ENCODE measurements at regions not wholly inside any gene's neighbourhood (a gene's known extent, or its start where the extent isn't known, plus 50 kb on each side); places are given as distances from the start of the nearest gene placed in this dataset.

DNA sequence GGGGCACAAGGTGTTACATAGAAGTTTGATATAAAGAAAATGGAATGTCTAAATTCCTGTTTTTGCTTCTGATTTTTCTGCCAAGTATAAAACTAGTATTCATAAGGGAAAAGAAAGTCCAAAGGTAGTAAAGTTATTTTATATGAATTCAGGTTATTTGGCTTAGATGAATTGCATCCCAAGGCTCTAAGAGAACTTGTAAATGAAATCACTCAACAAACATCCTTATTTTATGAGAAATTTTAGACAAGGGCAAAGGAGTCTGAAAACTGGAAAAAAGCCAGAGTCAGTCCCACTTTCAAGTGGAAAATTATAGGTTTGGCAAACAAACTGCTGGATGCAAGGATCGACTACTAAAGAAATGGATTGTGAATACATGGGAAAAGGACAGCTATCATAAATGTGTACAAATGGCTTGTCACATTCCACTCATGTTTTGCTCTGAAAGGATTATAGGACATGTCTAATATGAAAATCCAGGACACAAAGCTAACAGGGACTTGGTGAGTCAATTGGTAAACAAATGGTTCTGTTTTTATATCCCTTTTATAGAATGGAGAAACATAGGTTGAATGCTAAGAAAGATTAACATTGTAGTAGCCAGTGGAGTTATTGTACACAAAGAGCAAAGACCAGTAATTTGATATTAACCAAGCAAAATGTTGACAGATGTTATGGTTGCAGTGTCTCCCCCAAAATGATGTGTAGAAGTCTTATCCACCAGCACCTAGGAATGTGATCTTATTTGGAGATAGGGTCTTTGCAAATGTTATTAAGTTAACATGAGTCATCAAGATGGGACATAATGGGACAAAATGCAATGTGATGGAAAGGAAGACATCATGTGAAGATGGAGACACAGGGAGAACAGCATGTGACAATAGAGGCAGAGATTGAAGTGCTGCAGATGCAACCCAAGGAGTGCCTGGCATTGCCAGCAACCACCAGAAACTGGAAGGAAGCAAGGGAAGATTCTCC, 495.7 kb downstream of the TLE1 start:
- TF ChIP-seq CTCF (conservative IDR thresholded peaks at IDR 0.05; ENCODE audit: low read length) (no peak), EZH2phosphoT487 (IDR thresholded peaks at IDR 0.05; ENCODE audit: borderline replicate concordance) (no peak)

Measured in Loucy (cell line).